OCI-M2 (cell line): ENCODE measurements at regions not wholly inside any gene's neighbourhood (a gene's known extent, or its start where the extent isn't known, plus 50 kb on each side); places are given as distances from the start of the nearest gene placed in this dataset.

Experiments used
- DNase-seq: peaks from one replicate; lab custom pipeline; 2025; ENCODE audit not compliant: unreplicated experiment; lab: John Stamatoyannopoulos, UW

GRCh38 chr6:9957215-9957759, 457.6 kb downstream of the TFAP2A start:
- no peak for DNase-seq

GRCh38 chr6:9948678-9949077, 466.2 kb downstream of the TFAP2A start:
- no peak for DNase-seq

- no peak for DNase-seq
These were observed 470.9 kb downstream of the TFAP2A start for GRCh38 chr6:9943986-9944385.

GRCh38 chr6:9943026-9943425, 471.8 kb downstream of the TFAP2A start:
- DNase-seq, result no peak

- no peak for DNase-seq
These were observed 472.7 kb downstream of the TFAP2A start for GRCh38 chr6:9942131-9942530.

GRCh38 chr6:9938801-9939200, 476.1 kb downstream of the TFAP2A start:
- no peak for DNase-seq

- no peak for DNase-seq
These were observed 477.7 kb downstream of the TFAP2A start for GRCh38 chr6:9937031-9937763.

GRCh38 chr6:9936551-9936950, 478.3 kb downstream of the TFAP2A start:
- DNase-seq, result no peak

- no peak for DNase-seq
These were observed 481.2 kb downstream of the TFAP2A start for GRCh38 chr6:9933677-9934076.

GRCh38 chr6:9927275-9927674, 487.6 kb downstream of the TFAP2A start:
- DNase-seq, result no peak

- no peak for DNase-seq
These were observed 489.9 kb downstream of the TFAP2A start for GRCh38 chr6:9924971-9925370.

GRCh38 chr6:9921366-9921765, 493.5 kb downstream of the TFAP2A start:
- no peak for DNase-seq

GRCh38 chr6:9914951-9915350, 499.9 kb downstream of the TFAP2A start:
- no peak for DNase-seq

- DNase-seq, result no peak
These were observed 513.5 kb downstream of the TFAP2A start for GRCh38 chr6:9901376-9901775.

- DNase-seq, result no peak
These were observed 518.1 kb downstream of the TFAP2A start for GRCh38 chr6:9896806-9897205.

GRCh38 chr6:9890893-9891292, 524.0 kb downstream of the TFAP2A start:
- DNase-seq, result no peak

GRCh38 chr6:9890469-9890868, 524.4 kb downstream of the TFAP2A start:
- no peak for DNase-seq

- no peak for DNase-seq
These were observed 536.3 kb downstream of the TFAP2A start for GRCh38 chr6:9878535-9878934.

GRCh38 chr6:9875605-9876353, 539.1 kb downstream of the TFAP2A start:
- no peak for DNase-seq

- DNase-seq, result no peak
These were observed 552.2 kb downstream of the TFAP2A start for GRCh38 chr6:9862603-9863167.

- DNase-seq, result no peak
These were observed 563.1 kb downstream of the TFAP2A start for GRCh38 chr6:9851541-9852380.
